ENCODE measurements at regions not wholly inside any gene's neighbourhood (a gene's known extent, or its start where the extent isn't known, plus 50 kb on each side); places are given as distances from the start of the nearest gene placed in this dataset.
"Not testable (repeated sequence)": the region's sequence is repeated elsewhere in the genome, so short reads cannot be mapped to it uniquely, and the experiment has no call there.

DNA sequence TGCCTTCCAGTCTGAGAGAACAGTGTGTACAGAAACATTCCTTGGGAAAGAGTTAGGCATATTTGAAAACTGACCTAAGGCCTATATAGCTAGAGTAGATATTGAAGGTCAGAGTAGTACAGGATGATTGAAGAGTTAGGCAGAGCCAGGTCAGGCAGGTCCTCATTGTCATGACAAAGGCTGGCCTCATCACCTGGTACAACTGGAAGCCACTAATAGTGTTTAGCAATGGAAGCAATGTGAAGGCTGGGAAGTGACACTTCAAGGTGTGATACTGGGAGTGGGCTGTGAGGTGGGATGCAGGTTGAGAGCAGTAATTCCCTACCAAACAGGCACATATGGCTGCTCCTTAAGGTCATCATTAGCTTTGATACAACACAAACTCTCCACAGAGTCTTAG lies 123.6 kb upstream of the CCNH start:
- DNase-seq (ENCODE audit: low spot score): no peak

DNA sequence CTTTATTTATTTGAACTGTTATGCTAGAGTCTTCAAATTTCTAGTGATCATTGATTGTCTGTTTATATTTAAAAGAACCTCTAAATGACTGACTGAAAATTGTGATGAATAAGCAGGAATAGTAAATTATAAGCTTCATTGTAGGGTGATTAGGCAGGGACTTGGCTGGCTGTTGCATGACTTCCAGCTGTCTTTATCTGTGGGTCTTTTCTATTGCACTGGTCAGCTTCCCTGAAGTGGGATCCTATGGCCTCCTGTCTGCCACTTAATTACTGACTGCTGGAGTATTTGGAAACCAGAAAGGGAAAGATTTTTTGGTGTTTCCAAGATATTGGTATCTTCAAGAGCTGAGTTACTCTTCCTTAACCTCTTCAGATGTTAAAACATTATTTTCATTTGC lies 123.0 kb upstream of the CCNH start:
- DNase-seq (ENCODE audit: low spot score): no peak

DNA sequence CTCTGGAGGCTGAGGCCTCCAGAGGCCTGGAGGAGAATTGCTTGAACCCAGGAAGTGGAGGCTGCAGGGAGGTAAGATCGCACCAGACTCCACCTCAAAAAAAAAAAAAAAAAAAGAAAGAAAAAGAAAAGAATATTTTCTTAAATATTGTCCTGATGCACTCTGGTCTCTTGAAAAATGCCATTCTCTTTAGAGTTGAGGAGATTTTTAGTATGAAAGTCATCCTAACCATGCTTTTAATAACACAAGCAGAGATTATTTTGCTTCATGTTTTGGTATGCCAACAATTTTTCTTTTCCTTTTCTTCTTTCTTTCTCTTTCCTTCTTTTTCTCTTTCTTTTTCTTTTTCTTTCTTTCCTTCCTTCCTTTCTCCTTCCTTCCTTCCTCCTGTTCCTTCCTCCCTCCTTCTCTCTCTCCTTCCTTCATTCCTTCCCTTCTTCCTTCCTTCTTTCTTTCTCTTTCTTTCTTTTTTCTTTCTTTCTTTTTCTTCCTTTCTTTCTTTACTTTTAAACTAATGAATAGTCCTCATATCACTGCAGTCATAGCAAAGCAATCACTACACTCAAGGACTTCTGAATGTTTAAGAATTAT lies 116.9 kb upstream of the CCNH start:
- DNase-seq (ENCODE audit: low spot score): no peak

DNA sequence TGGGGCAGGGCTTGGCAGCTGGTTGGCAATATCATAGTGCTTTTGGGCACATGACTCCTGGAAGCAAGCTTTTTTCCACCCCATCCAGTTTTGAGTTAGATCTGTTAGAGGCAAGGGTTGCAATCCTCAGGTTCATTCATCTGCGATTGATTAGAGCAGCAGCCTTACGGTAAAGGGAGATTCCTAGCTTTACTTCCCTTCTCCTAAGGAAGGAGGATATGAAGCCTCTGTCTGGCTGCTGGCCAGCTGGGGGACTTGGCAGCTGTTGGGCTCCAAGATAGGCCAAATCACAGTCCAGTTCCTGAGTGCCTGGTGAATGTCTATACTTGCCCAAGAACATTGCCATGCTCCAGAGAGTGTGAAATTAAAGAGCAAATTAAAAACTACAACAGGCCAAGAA lies 113.4 kb upstream of the CCNH start:
- no peak for DNase-seq (ENCODE audit: low spot score)

DNA sequence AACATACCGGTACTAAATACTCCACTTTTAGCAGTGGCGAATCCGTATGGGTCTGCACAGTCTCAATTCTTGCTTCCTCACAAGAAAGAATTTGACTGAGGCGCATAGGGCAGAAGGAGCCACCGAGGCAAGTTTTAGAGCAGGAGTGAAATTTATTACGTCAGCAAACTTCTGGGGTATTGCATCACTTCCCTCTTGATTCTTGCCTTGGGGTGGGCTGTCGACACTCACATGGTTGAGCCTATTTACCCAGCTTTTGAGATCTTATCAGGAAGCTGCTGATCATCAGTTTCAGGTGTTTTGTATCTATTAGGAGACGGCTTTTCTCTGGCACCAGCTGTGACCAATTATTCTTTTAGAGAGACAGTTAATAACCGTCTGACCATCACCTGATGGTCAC lies 111.5 kb upstream of the CCNH start:
- no peak for DNase-seq (ENCODE audit: low spot score)

DNA sequence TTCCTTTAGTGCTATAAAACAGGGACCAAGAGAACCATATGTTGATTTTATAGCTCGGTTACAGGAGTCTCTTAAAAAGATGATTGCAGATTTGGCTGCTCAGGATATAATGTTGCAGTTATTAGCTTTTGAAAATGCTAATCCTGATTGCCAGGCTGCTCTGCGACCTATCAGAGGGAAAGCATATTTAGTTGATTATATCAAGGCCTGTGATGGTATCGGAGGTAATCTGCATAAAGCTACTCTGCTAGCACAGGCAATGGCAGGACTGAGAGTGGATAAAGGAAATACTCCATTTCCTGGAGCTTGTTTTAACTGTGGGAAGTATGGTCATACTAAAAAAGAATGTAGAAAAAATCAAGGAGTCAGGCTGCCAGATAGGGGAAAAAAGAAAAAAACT lies 99.0 kb upstream of the CCNH start:
- not testable (repeated sequence) for DNase-seq (ENCODE audit: low spot score)

DNA sequence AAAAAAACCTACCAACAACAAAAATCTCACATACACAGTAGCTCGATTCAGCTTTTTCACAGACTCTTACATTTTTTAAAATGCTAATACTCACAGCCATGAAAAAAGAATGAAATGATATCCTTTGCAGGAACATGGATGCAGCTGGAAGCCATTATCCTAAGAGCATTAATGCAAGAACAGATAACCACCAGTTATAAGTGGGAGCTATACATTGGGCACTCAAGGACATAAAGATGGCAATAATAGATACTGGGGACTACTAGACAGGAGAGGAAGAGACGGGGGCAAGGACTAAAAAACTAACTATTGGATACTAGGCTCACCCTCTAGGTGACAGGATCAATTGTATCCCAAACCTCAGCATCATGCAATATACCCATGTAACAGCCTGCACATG lies 90.3 kb upstream of the CCNH start:
- DNase-seq (ENCODE audit: low spot score): no peak

DNA sequence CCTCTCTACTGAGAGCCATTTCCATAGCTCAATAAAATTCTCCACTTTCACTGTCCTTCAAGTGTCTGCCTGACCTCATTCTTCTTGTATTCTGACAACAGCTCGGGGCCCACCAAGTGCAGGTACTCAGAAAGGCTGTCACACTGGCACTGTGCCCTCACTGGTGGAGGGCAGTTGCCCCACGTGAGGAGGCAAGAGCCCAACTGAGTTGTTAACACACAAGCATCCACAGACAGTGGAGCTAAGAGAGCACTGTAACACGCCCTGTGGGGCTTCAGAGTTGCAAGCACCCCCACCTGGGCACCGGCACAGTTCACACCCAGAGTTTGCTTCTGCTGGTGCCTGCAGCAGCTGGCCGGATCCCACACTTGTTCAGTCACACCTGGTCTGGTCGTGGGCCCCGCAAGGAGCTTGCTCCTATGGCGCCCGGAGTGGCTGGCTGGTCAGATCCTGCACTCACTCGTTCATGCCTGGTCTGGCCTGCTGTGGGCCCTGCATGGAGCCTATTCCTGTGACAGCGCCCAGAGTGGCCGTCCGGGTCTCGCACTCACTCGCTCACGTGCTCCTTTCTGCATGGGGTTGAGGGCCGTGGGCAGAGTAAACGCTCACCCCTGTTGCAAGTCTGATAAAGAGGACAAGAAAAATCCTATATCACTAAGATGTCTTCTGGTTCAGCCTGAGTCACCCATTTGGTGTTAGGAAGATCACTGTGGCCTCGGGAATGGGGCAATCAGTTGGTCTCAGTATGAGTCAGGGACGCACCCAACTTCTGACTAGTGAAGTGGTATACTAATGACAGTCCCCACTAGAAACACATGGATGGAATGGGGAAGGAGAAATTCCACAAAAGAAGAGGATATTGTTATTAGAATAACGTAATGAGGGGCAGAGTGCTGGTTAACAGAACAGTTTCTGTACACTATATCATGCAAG lies 87.0 kb upstream of the CCNH start:
- peak; percentile 4 for DNase-seq (ENCODE audit: low spot score)

Data from SW480 (cell line).